ENCODE measurements at regions not wholly inside any gene's neighbourhood (a gene's known extent, or its start where the extent isn't known, plus 50 kb on each side); places are given as distances from the start of the nearest gene placed in this dataset.

GRCh38 chrX:14209034-14209433 lies 179.3 kb upstream of the GEMIN8 start:
- WGBS (ENCODE audit: insufficient coverage): no CpG with 5 or more reads among the region's 3 CpGs
- Mint-ChIP-seq H3K9me3 (ENCODE audit: insufficient read depth) (no peaks in the 10 kb centered on the region), H3K27ac (no peak overlapping the region), H3K4me1 (no peaks in the 10 kb centered on the region), H3K27me3 (peaks cover 6% of the 10 kb centered on the region), H3K4me3 (no peak overlapping the region)
- no peaks in the 10 kb centered on the region for H4K20me1 ChIP-seq (ENCODE audit: control insufficient read depth, insufficient read depth, low read length, poor library complexity, severe bottlenecking)
- TF ChIP-seq EZH2 (IDR thresholded peaks at IDR 0.05; ENCODE audit: borderline replicate concordance, insufficient read depth, low read depth, low read length, poor library complexity, severe bottlenecking) (no peak), CTCF (IDR thresholded peaks at IDR 0.05) (no peak)
- ChIA-PET CTCF (no interaction called here), POLR2A (no interaction called here)
- H3K27me3 ChIP-seq (replicated peaks in 1 of 4; ENCODE audit: control extremely low read depth in 1 of 4, control insufficient read depth in 3 of 4, insufficient read depth in 4 of 4, low read length in 3 of 4): no peaks in the 10 kb centered on the region
- H3K4me2 ChIP-seq (replicated peaks; ENCODE audit: low read depth, low read length, poor library complexity, severe bottlenecking): no peak overlapping the region
- no peak overlapping the region for H3K9ac ChIP-seq (ENCODE audit: low read length)
- no peak overlapping the region for H2AFZ ChIP-seq (ENCODE audit: insufficient read depth, low read depth, low read length, poor library complexity, severe bottlenecking)
- no peak overlapping the region for H3K4me3 ChIP-seq (ENCODE audit: control extremely low read depth in 1 of 5, extremely low read depth in 1 of 5, insufficient read depth in 1 of 5, low read depth in 2 of 5, low read length in 4 of 5)
- intact Hi-C loops (cut with micrococcal nuclease): no loop called here
- DNase-seq (no peak), ATAC-seq (ENCODE audit: low read depth) (no peak)
- H3K36me3 ChIP-seq (replicated peaks in 1 of 2; ENCODE audit: control extremely low read depth in 1 of 2, control insufficient read depth in 1 of 2, extremely low read depth in 1 of 2, insufficient read depth in 2 of 2, low read length in 1 of 2): no peaks in the 10 kb centered on the region
- no peaks in the 10 kb centered on the region for H3K79me2 ChIP-seq (ENCODE audit: control insufficient read depth, insufficient read depth, low read length)
- no peaks in the 10 kb centered on the region for H3K4me1 ChIP-seq (ENCODE audit: control insufficient read depth in 2 of 2, insufficient read depth in 2 of 2, low read length in 2 of 2)
- peaks cover 0 to 3% (median 0%) of the 10 kb centered on the region in 3 donors for H3K9me3 ChIP-seq (ENCODE audit: control extremely low read depth in 1 of 3, control insufficient read depth in 2 of 3, insufficient read depth in 1 of 3, low read length in 2 of 3)
- no peak overlapping the region for H3K27ac ChIP-seq (ENCODE audit: low read length in 2 of 2)

GRCh38 chrX:14194711-14195110 lies 165.0 kb upstream of the GEMIN8 start:
- CTCF ChIA-PET: no interaction called here
- POLR2A ChIA-PET: no interaction called here

More at GRCh38 chrX:14194711-14195110, 165.0 kb upstream of the GEMIN8 start:
- intact Hi-C loops (cut with micrococcal nuclease): no loop called here
- no peaks in the 10 kb centered on the region for H3K36me3 ChIP-seq (replicated peaks in 1 of 2; ENCODE audit: control extremely low read depth in 1 of 2, control insufficient read depth in 1 of 2, extremely low read depth in 1 of 2, insufficient read depth in 2 of 2, low read length in 1 of 2)
- H3K9me3 ChIP-seq (ENCODE audit: control extremely low read depth in 1 of 3, control insufficient read depth in 2 of 3, insufficient read depth in 1 of 3, low read length in 2 of 3): no peaks in the 10 kb centered on the region
- H3K9ac ChIP-seq (ENCODE audit: low read length): no peak overlapping the region
- DNase-seq: no peak
- whole genome bisulfite sequencing (ENCODE audit: insufficient coverage): no CpG with 5 or more reads among the region's 1 CpG
- Mint-ChIP-seq H3K27me3 (no peaks in the 10 kb centered on the region), H3K27ac (no peak overlapping the region), H3K4me3 (no peak overlapping the region), H3K9me3 (ENCODE audit: insufficient read depth) (no peaks in the 10 kb centered on the region), H3K4me1 (no peaks in the 10 kb centered on the region)
- H3K79me2 ChIP-seq (ENCODE audit: control insufficient read depth, insufficient read depth, low read length): no peaks in the 10 kb centered on the region
- H3K4me3 ChIP-seq (ENCODE audit: control extremely low read depth in 1 of 5, extremely low read depth in 1 of 5, insufficient read depth in 1 of 5, low read depth in 2 of 5, low read length in 4 of 5): no peak overlapping the region
- no peaks in the 10 kb centered on the region for H4K20me1 ChIP-seq (ENCODE audit: control insufficient read depth, insufficient read depth, low read length, poor library complexity, severe bottlenecking)
- H3K4me2 ChIP-seq (replicated peaks; ENCODE audit: low read depth, low read length, poor library complexity, severe bottlenecking): no peak overlapping the region
- H3K4me1 ChIP-seq (ENCODE audit: control insufficient read depth in 2 of 2, insufficient read depth in 2 of 2, low read length in 2 of 2): no peaks in the 10 kb centered on the region
- no peak for ATAC-seq (ENCODE audit: low read depth)
- TF ChIP-seq EZH2 (IDR thresholded peaks at IDR 0.05; ENCODE audit: borderline replicate concordance, insufficient read depth, low read depth, low read length, poor library complexity, severe bottlenecking) (no peak), CTCF (IDR thresholded peaks at IDR 0.05) (no peak)
- H3K27ac ChIP-seq (ENCODE audit: low read length in 2 of 2): no peak overlapping the region
- no peaks in the 10 kb centered on the region for H3K27me3 ChIP-seq (replicated peaks in 1 of 4; ENCODE audit: control extremely low read depth in 1 of 4, control insufficient read depth in 3 of 4, insufficient read depth in 4 of 4, low read length in 3 of 4)
- H2AFZ ChIP-seq (ENCODE audit: insufficient read depth, low read depth, low read length, poor library complexity, severe bottlenecking): no peak overlapping the region

All from B cell (primary cell).